SK-N-SH (cell line): ENCODE measurements at regions not wholly inside any gene's neighbourhood (a gene's known extent, or its start where the extent isn't known, plus 50 kb on each side); places are given as distances from the start of the nearest gene placed in this dataset.

Experiments
- CTCF ChIA-PET: fragments of 300-600, 350-600 bp; formaldehyde crosslinking; extraction: SDS; loops from one replicate; lab custom pipeline; 2021; lab: Yijun Ruan, JAX
- POLR2A ChIA-PET: fragments of 350-600 bp; sonication (Branson Sonifier 250); formaldehyde crosslinking; extraction: SDS; loops from one replicate; lab custom pipeline; 2020; ENCODE audit warnings: antibody characterized with exemption, inconsistent platforms; lab: Yijun Ruan, JAX
- DNase-seq: peaks from one replicate; pipeline ENCODE4 v3.0.0; 2012
- H2AFZ ChIP-seq: fragments of 200-600 bp; sonication (generic); 2 replicates; pipeline ENCODE4 v1.8.1; 2016; ENCODE audit warnings: antibody characterized with exemption, mild to moderate bottlenecking, low read depth
- H3F3A ChIP-seq: fragments of 200-600 bp; sonication (generic); replicated peaks from 2 replicates; pipeline ENCODE3; 2016; ENCODE audit warnings: antibody characterized with exemption, mild to moderate bottlenecking; ENCODE audit not compliant: insufficient read depth
- H3K27ac ChIP-seq, 2 experiments: fragments of 200-500 bp in 1 of 2; fragments of 200-600 bp in 1 of 2; sonication (Bioruptor generic) in 1 of 2; sonication (generic), shearing (Covaris generic) in 1 of 2; 2 replicates each; pipeline versions ENCODE4 v1.5.1 to v1.6.1; 2014 to 2016; ENCODE audit warnings: low read depth in 2 of 2, inconsistent platforms in 1 of 2, low read length in 1 of 2, mild to moderate bottlenecking in 1 of 2, mixed read lengths in 1 of 2
- H3K27me3 ChIP-seq: fragments of 200-600 bp; sonication (generic), shearing (Covaris generic); 2 replicates; pipeline ENCODE4 v1.6.1; 2016; ENCODE audit warnings: mixed run types; ENCODE audit not compliant: insufficient read depth
- H3K36me3 ChIP-seq, 2 experiments: fragments of 200-500 bp in 1 of 2; fragments of 200-600 bp in 1 of 2; sonication (Bioruptor generic) in 1 of 2; sonication (generic) in 1 of 2; replicated peaks in 1 of 2; 2 replicates each; pipeline versions ENCODE3 to v1.5.1; 2014 to 2016; ENCODE audit warnings: low read length in 1 of 2, mild to moderate bottlenecking in 1 of 2; ENCODE audit not compliant: insufficient read depth in 2 of 2, control insufficient read depth in 1 of 2
- H3K4me1 ChIP-seq, 2 experiments: fragments of 200-500 bp in 1 of 2; fragments of 200-600 bp in 1 of 2; sonication (Bioruptor generic) in 1 of 2; sonication (generic), shearing (Covaris generic) in 1 of 2; 2 replicates each; pipeline versions ENCODE4 v1.5.1 to v1.6.1; 2014 to 2016; ENCODE audit warnings: low read depth in 1 of 2, low read length in 1 of 2, mixed run types in 1 of 2; ENCODE audit not compliant: insufficient read depth in 2 of 2, control insufficient read depth in 1 of 2
- H3K4me2 ChIP-seq: fragments of 200-600 bp; sonication (generic), shearing (Covaris generic); 2 replicates; pipeline ENCODE4 v1.6.1; 2017; ENCODE audit warnings: mixed run types
- H3K4me3 ChIP-seq, 2 experiments: fragments of 200-500 bp in 1 of 2; fragments of 200-600 bp in 1 of 2; sonication (Bioruptor generic) in 1 of 2; sonication (generic), shearing (Covaris generic) in 1 of 2; 2 replicates each; pipeline versions ENCODE4 v1.5.1 to v1.8.1; 2014 to 2016; ENCODE audit warnings: low read depth in 2 of 2, inconsistent platforms in 1 of 2, low read length in 1 of 2, mild to moderate bottlenecking in 1 of 2, mixed read lengths in 1 of 2, moderate library complexity in 1 of 2
- H3K79me2 ChIP-seq: fragments of 200-600 bp; sonication (generic); 2 replicates; pipeline ENCODE4 v1.8.1; 2017; ENCODE audit warnings: mild to moderate bottlenecking; ENCODE audit not compliant: insufficient read depth
- H3K9ac ChIP-seq: fragments of 200-600 bp; sonication (generic); 2 replicates; pipeline ENCODE4 v1.6.1; 2017; ENCODE audit warnings: mixed run types
- H3K9me2 ChIP-seq: fragments of 200-600 bp; sonication (generic); 2 replicates; pipeline ENCODE4 v1.6.1; 2017; ENCODE audit warnings: mixed run types
- H3K9me3 ChIP-seq: fragments of 200-600 bp; sonication (generic); 2 replicates; pipeline ENCODE4 v1.6.1; 2017; ENCODE audit warnings: mixed run types, mild to moderate bottlenecking, moderate library complexity
- H4K20me1 ChIP-seq: fragments of 200-600 bp; sonication (generic); 2 replicates; pipeline ENCODE4 v1.6.1; 2017; ENCODE audit warnings: mild to moderate bottlenecking, mixed run types; ENCODE audit not compliant: insufficient read depth
- CHD2 ChIP-seq: fragments of 150-350 bp; IDR thresholded peaks from 2 replicates; pipeline ENCODE4 v1.6.1; 2018; ENCODE audit warnings: low read length; ENCODE audit not compliant: partially characterized antibody
- ELF1 ChIP-seq: IDR thresholded peaks from 2 replicates; pipeline ENCODE4 v1.4.0; 2012
- EP300 ChIP-seq, 2 experiments: IDR thresholded peaks; 2 replicates each; pipeline versions ENCODE4 v1.4.0 to v1.6.1; 2012; ENCODE audit warnings: borderline replicate concordance in 1 of 2, low read depth in 1 of 2, low read length in 1 of 2
- EZH2phosphoT487 ChIP-seq: fragments of 200-600 bp; sonication (generic); IDR thresholded peaks from 2 replicates; pipeline ENCODE4 v1.6.1; 2017; ENCODE audit warnings: low read depth, mixed run types, mild to moderate bottlenecking, antibody characterized with exemption, moderate library complexity, borderline replicate concordance
- FOSL2 ChIP-seq: IDR thresholded peaks from 2 replicates; pipeline ENCODE4 v1.4.0; 2012; ENCODE audit warnings: low read depth, mild to moderate bottlenecking, moderate library complexity, borderline replicate concordance
- FOXM1 ChIP-seq: IDR thresholded peaks from 2 replicates; pipeline ENCODE4 v1.4.0; 2012; ENCODE audit warnings: low read depth, mild to moderate bottlenecking
- GABPA ChIP-seq: IDR thresholded peaks from 2 replicates; pipeline ENCODE4 v1.4.0; 2012; ENCODE audit warnings: low read depth, mild to moderate bottlenecking
- MAX ChIP-seq: IDR thresholded peaks from 2 replicates; pipeline ENCODE4 v1.4.0; 2012; ENCODE audit warnings: low read depth
- MXI1 ChIP-seq: IDR thresholded peaks from 2 replicates; pipeline ENCODE4 v1.6.1; 2012; ENCODE audit warnings: mild to moderate bottlenecking, low read depth, low read length, improper control_type of control experiment
- NFIC ChIP-seq: IDR thresholded peaks from 2 replicates; pipeline ENCODE4 v1.4.0; 2012; ENCODE audit warnings: borderline replicate concordance
- NRF1 ChIP-seq: IDR thresholded peaks from 2 replicates; pipeline ENCODE4 v1.6.1; 2012; ENCODE audit warnings: low read depth, mild to moderate bottlenecking, low read length
- POLR2AphosphoS5 ChIP-seq: IDR thresholded peaks from 2 replicates; pipeline ENCODE4 v1.6.1; 2012; ENCODE audit warnings: low read depth, low read length
- RCOR1 ChIP-seq: fragments of 150-350 bp; IDR thresholded peaks from 2 replicates; pipeline ENCODE4 v1.6.1; 2017; ENCODE audit warnings: antibody characterized with exemption, low read length
- RXRA ChIP-seq: IDR thresholded peaks from 2 replicates; pipeline ENCODE4 v1.4.0; 2012; ENCODE audit warnings: low read depth, mild to moderate bottlenecking, borderline replicate concordance
- TCF12 ChIP-seq: IDR thresholded peaks from 2 replicates; pipeline ENCODE4 v1.4.0; 2012
- YY1 ChIP-seq: IDR thresholded peaks from 2 replicates; pipeline ENCODE4 v1.4.0; 2012; ENCODE audit warnings: low read depth, mild to moderate bottlenecking
- WGBS: methylation state at CpG from one replicate; pipeline ENCODE4 v1.1.6; 2017; ENCODE audit warnings: low lambda C conversion rate; 5-methylcytosine and 5-hydroxymethylcytosine counted together
- TF ChIP-seq, protein P1 (sequence below): fragments of 200-600 bp; sonication (generic); IDR thresholded peaks from 2 replicates; pipeline ENCODE4 v1.6.1; 2017; ENCODE audit warnings: antibody characterized with exemption, mild to moderate bottlenecking, moderate library complexity
- TF ChIP-seq, protein P2 (sequence below): IDR thresholded peaks from 2 replicates; pipeline ENCODE4 v1.4.0; 2012; ENCODE audit warnings: low read depth, borderline replicate concordance

- H3K9me2 ChIP-seq: no peaks in the 10 kb centered on the region
- no peaks in the 10 kb centered on the region for H4K20me1 ChIP-seq
- CTCF ChIA-PET: no interaction called here
- no peaks in the 10 kb centered on the region for H3K36me3 ChIP-seq
- no peaks in the 10 kb centered on the region for H3K79me2 ChIP-seq
- peaks cover 0 to 4% of the 10 kb centered on the region in 2 experiments; a peak in 1 of 4 replicates for H3K4me1 ChIP-seq
- no peak overlapping the region for H3K9ac ChIP-seq
- POLR2A ChIA-PET: no interaction called here
- H2AFZ ChIP-seq: no peak overlapping the region
- no peak overlapping the region for H3K4me3 ChIP-seq
- no peak for DNase-seq
- no peak overlapping the region for H3K27ac ChIP-seq
- no peaks in the 10 kb centered on the region for H3K27me3 ChIP-seq
- H3K4me2 ChIP-seq: no peak overlapping the region
- TF ChIP-seq CHD2 (no peak), FOSL2 (no peak), RXRA (no peak), NFIC (no peak), EZH2phosphoT487 (no peak), POLR2AphosphoS5 (no peak), YY1 (no peak), MAX (no peak), NRF1 (no peak), FOXM1 (no peak), MXI1 (no peak), GABPA (no peak), EP300 (IDR thresholded peaks at IDR 0.05; ENCODE audit: borderline replicate concordance in 1 of 2, low read depth in 1 of 2, low read length in 1 of 2) (no peak), ELF1 (no peak), RCOR1 (no peak), TCF12 (no peak)
- TF ChIP-seq, protein P1, sequence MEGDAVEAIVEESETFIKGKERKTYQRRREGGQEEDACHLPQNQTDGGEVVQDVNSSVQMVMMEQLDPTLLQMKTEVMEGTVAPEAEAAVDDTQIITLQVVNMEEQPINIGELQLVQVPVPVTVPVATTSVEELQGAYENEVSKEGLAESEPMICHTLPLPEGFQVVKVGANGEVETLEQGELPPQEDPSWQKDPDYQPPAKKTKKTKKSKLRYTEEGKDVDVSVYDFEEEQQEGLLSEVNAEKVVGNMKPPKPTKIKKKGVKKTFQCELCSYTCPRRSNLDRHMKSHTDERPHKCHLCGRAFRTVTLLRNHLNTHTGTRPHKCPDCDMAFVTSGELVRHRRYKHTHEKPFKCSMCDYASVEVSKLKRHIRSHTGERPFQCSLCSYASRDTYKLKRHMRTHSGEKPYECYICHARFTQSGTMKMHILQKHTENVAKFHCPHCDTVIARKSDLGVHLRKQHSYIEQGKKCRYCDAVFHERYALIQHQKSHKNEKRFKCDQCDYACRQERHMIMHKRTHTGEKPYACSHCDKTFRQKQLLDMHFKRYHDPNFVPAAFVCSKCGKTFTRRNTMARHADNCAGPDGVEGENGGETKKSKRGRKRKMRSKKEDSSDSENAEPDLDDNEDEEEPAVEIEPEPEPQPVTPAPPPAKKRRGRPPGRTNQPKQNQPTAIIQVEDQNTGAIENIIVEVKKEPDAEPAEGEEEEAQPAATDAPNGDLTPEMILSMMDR: no peak
- TF ChIP-seq, protein P2, sequence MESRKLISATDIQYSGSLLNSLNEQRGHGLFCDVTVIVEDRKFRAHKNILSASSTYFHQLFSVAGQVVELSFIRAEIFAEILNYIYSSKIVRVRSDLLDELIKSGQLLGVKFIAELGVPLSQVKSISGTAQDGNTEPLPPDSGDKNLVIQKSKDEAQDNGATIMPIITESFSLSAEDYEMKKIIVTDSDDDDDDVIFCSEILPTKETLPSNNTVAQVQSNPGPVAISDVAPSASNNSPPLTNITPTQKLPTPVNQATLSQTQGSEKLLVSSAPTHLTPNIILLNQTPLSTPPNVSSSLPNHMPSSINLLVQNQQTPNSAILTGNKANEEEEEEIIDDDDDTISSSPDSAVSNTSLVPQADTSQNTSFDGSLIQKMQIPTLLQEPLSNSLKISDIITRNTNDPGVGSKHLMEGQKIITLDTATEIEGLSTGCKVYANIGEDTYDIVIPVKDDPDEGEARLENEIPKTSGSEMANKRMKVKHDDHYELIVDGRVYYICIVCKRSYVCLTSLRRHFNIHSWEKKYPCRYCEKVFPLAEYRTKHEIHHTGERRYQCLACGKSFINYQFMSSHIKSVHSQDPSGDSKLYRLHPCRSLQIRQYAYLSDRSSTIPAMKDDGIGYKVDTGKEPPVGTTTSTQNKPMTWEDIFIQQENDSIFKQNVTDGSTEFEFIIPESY: no peak
- WGBS: 3% methylated on average over 13 of the region's 14 CpGs
- no peaks in the 10 kb centered on the region for H3F3A ChIP-seq
- H3K9me3 ChIP-seq: no peaks in the 10 kb centered on the region
Measured at GRCh38 chr15:96837241-96837970, 506.9 kb downstream of the NR2F2 start.
